Karpas-422 (cell line): ENCODE measurements at regions not wholly inside any gene's neighbourhood (a gene's known extent, or its start where the extent isn't known, plus 50 kb on each side); places are given as distances from the start of the nearest gene placed in this dataset.
"Not testable (repeated sequence)": the region's sequence is repeated elsewhere in the genome, so short reads cannot be mapped to it uniquely, and the experiment has no call there.

Experiments used
- DNase-seq: peaks from one replicate; pipeline ENCODE4 v3.0.0-alpha.2; 2015
- H2AFZ ChIP-seq: fragments of 200-600 bp; sonication (generic); 2 replicates; pipeline ENCODE4 v1.6.1; 2014; ENCODE audit warnings: antibody characterized with exemption, low read length, mixed read lengths
- H3K27ac ChIP-seq: fragments of 200-600 bp; sonication (generic); 2 replicates; pipeline ENCODE4 v1.5.1; 2014; ENCODE audit warnings: mild to moderate bottlenecking, low read length, moderate library complexity
- H3K27me3 ChIP-seq: fragments of 200-600 bp; sonication (generic); 2 replicates; pipeline ENCODE4 v1.6.1; 2014; ENCODE audit warnings: low read length, mixed read lengths
- H3K36me3 ChIP-seq: fragments of 200-600 bp; sonication (generic); 2 replicates; pipeline ENCODE4 v1.6.1; 2014; ENCODE audit warnings: low read length, mixed read lengths; ENCODE audit not compliant: insufficient read depth
- H3K4me1 ChIP-seq: fragments of 200-600 bp; sonication (generic); 2 replicates; pipeline ENCODE4 v1.6.1; 2014; ENCODE audit warnings: mild to moderate bottlenecking, low read length, mixed read lengths
- H3K4me2 ChIP-seq: fragments of 200-600 bp; sonication (generic); 2 replicates; pipeline ENCODE4 v1.6.1; 2014; ENCODE audit warnings: low read length, low read depth, mild to moderate bottlenecking; ENCODE audit not compliant: poor library complexity, severe bottlenecking
- H3K4me3 ChIP-seq: fragments of 200-600 bp; sonication (generic); 2 replicates; pipeline ENCODE4 v1.5.1; 2014; ENCODE audit warnings: mild to moderate bottlenecking, antibody characterized with exemption, low read length, mixed read lengths
- H3K79me2 ChIP-seq: fragments of 200-600 bp; sonication (generic); 2 replicates; pipeline ENCODE4 v1.6.1; 2014; ENCODE audit warnings: mild to moderate bottlenecking, low read length, mixed read lengths
- H3K9ac ChIP-seq: fragments of 200-600 bp; sonication (generic); 2 replicates; pipeline ENCODE4 v1.6.0; 2014; ENCODE audit warnings: low read length
- H3K9me2 ChIP-seq: fragments of 200-600 bp; sonication (generic), shearing (Covaris generic); replicated peaks from 2 replicates; pipeline ENCODE4 v1.6.0; 2014; ENCODE audit warnings: mild to moderate bottlenecking, low read length, moderate library complexity; ENCODE audit not compliant: insufficient read depth
- H3K9me3 ChIP-seq: fragments of 300-700, 200-600 bp; sonication (generic); 2 replicates; pipeline ENCODE4 v1.6.1; 2014; ENCODE audit warnings: low read length, mixed read lengths
- H4K20me1 ChIP-seq: fragments of 200-600 bp; sonication (generic); 2 replicates; pipeline ENCODE4 v1.6.1; 2014; ENCODE audit warnings: mild to moderate bottlenecking, antibody characterized with exemption, low read length, low read depth; ENCODE audit not compliant: insufficient read depth

DNA sequence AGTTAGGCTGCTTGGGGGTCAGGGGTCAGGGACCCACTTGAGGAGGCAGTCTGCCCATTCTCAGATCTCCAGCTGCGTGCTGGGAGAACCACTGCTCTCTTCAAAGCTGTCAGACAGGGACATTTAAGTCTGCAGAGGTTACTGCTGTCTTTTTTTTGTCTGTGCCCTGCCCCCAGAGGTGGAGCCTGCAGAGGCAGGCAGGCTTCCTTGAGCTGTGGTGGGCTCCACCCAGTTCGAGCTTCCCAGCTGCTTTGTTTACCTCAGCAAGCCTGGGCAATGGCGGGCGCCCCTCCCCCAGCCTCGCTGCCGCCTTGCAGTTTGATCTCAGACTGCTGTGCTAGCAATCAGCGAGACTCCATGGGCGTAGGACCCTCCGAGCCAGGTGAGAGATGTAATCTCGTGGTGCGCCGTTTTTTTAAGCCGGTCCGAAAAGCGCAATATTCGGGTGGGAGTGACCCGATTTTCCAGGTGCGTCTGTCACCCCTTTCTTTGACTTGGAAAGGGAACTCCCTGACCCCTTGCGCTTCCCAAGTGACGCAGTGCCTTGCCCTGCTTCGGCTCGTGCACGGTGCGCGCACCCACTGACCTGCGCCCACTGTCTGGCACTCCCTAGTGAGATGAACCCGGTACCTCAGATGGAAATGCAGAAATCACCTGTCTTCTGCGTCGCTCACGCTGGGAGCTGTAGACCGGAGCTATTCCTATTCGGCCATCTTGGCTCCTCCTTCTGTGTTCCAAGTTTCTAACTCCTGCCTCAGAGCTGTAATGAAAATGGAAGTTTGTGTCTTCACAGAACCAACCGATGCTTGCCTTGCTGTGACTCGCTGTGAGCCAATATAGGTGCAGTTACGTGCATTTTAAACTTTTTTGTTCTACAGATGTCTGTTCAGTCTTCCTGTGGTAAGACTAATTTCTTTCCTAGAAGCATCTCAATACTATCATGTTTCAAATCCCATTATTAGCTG is 156.8 kb upstream of the RPS23 start:
- H3K9me2 ChIP-seq, H4K20me1 ChIP-seq, H3K27ac ChIP-seq, H3K36me3 ChIP-seq, H3K4me2 ChIP-seq, DNase-seq, H3K4me3 ChIP-seq, H2AFZ ChIP-seq, H3K9me3 ChIP-seq, H3K79me2 ChIP-seq, H3K4me1 ChIP-seq, H3K9ac ChIP-seq, H3K27me3 ChIP-seq: not testable (repeated sequence)

DNA sequence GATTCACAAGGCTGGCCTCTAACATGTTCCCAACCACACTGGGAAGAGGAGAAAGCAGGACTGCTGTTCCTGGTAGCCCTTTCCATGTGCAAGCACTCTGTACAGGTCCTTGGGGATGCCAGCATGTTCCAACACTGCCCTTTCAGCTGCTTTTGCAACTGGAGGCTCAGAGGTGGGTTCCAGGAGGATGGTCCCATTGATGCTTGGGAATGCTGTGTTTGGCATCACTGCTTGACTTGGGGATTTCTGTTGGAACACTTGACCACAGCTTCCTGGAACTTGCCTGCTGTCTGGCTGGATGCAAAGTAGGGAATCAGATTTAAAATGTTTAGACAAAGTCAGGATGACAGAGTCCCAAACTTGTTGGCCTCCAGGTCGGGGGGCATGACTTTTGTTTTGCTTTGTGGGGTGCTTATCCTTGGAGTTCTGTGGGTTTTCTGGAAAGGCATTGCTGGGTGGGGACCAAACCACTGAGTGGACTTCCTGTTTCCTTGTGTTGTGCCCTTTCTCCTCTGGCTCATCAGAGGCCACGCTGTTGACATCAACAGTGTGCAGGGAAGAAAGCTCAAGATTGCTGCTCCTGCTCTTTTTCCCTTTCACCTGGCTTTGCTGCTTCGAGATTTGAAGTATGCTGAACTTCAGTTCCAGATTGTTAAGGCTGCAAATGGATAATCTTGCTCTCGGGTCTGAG is 148.5 kb upstream of the RPS23 start:
- H3K9ac ChIP-seq: no peak overlapping the region
- no peaks in the 10 kb centered on the region for H3K4me1 ChIP-seq
- H3K36me3 ChIP-seq: no peaks in the 10 kb centered on the region
- H3K27ac ChIP-seq: no peak overlapping the region
- no peaks in the 10 kb centered on the region for H3K79me2 ChIP-seq
- H3K4me3 ChIP-seq: no peak overlapping the region
- H4K20me1 ChIP-seq: no peaks in the 10 kb centered on the region
- no peak for DNase-seq
- H3K4me2 ChIP-seq: no peak overlapping the region
- no peak overlapping the region for H2AFZ ChIP-seq
- no peaks in the 10 kb centered on the region for H3K9me2 ChIP-seq
- H3K9me3 ChIP-seq: no peaks in the 10 kb centered on the region
- H3K27me3 ChIP-seq: no peaks in the 10 kb centered on the region

GRCh38 chr5:82425591-82425990 is 147.4 kb upstream of the RPS23 start:
- no peaks in the 10 kb centered on the region for H3K27me3 ChIP-seq
- no peak overlapping the region for H3K4me2 ChIP-seq
- DNase-seq: no peak
- no peaks in the 10 kb centered on the region for H4K20me1 ChIP-seq
- H3K4me1 ChIP-seq: no peaks in the 10 kb centered on the region
- no peak overlapping the region for H2AFZ ChIP-seq
- H3K4me3 ChIP-seq: no peak overlapping the region
- no peaks in the 10 kb centered on the region for H3K36me3 ChIP-seq
- no peak overlapping the region for H3K27ac ChIP-seq
- no peak overlapping the region for H3K9ac ChIP-seq
- no peaks in the 10 kb centered on the region for H3K9me3 ChIP-seq
- no peaks in the 10 kb centered on the region for H3K79me2 ChIP-seq
- no peaks in the 10 kb centered on the region for H3K9me2 ChIP-seq

GRCh38 chr5:82424211-82424610 is 146.1 kb upstream of the RPS23 start:
- Histone ChIP-seq H3K4me3 (no peak overlapping the region), H4K20me1 (no peaks in the 10 kb centered on the region), H3K36me3 (no peaks in the 10 kb centered on the region), H3K9me2 (no peaks in the 10 kb centered on the region), H3K9ac (no peak overlapping the region), H3K27ac (no peak overlapping the region), H3K79me2 (no peaks in the 10 kb centered on the region), H3K4me1 (no peaks in the 10 kb centered on the region), H3K27me3 (no peaks in the 10 kb centered on the region), H3K9me3 (no peaks in the 10 kb centered on the region), H3K4me2 (no peak overlapping the region), H2AFZ (no peak overlapping the region)
- no peak for DNase-seq

DNA sequence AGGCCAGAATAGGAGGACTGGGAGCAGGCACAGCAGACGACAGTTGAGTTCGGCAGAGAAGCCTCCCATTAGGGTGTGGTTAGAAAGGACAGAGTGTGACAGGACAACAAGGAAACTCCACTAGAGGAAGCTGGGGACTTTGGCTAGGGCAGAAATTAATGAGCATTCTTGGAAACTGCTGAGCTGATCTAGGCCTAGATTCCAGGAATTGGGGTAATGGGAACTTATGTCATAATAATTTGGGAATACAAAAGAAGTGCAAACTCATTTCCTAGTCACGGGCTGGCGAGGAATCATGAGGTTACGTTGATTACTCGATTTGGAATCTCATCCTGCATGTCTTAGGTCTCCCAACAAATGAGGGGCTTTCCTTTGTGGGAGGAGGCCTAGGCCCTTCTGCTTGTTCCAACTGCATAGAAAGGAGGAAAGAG is 144.6 kb upstream of the RPS23 start:
- H3K79me2 ChIP-seq: no peaks in the 10 kb centered on the region
- no peak for DNase-seq
- H3K4me2 ChIP-seq: no peak overlapping the region
- no peak overlapping the region for H3K9ac ChIP-seq
- no peak overlapping the region for H3K4me3 ChIP-seq
- no peak overlapping the region for H2AFZ ChIP-seq
- H3K4me1 ChIP-seq: no peaks in the 10 kb centered on the region
- no peaks in the 10 kb centered on the region for H3K9me3 ChIP-seq
- no peaks in the 10 kb centered on the region for H4K20me1 ChIP-seq
- no peak overlapping the region for H3K27ac ChIP-seq
- H3K36me3 ChIP-seq: no peaks in the 10 kb centered on the region
- H3K9me2 ChIP-seq: no peaks in the 10 kb centered on the region
- no peaks in the 10 kb centered on the region for H3K27me3 ChIP-seq

DNA sequence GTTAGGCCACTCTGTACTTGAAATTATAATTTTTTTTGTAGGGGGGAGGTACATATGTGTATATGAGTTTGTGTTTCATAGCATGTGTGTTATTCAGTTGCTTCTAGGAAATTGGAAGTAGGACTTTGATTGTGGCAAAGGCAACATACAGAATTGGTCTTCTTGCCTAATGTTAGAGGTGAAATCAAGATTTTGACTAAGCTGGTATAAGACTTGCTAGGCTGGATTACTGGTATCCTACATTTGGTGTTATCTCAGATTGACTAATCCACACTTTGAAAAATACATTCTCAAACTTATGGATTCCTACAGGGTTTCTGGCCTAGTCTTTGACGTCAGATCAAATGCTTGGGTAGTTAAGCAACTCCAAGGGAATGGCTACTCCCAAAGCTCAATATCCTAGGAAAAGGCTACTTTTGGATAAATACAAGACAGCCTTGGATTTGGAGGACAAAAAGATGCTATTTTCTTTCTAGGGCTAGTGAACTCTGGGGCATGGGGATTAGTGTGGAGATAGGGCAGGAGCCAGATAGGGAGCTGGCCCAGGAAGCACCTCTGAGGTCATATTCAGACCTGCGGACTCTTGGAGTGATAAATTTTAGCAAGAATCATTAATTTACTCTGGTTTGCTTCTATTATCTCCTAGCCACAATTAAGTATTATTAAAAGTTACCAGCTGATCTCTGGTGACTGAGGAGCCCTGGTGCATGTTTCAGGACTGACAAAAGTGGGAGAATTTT is 144.0 kb upstream of the RPS23 start:
- no peak for DNase-seq
- H3K4me2 ChIP-seq: no peak overlapping the region
- no peaks in the 10 kb centered on the region for H4K20me1 ChIP-seq
- H3K9me2 ChIP-seq: no peaks in the 10 kb centered on the region
- no peak overlapping the region for H3K4me3 ChIP-seq
- no peaks in the 10 kb centered on the region for H3K36me3 ChIP-seq
- H3K9me3 ChIP-seq: no peaks in the 10 kb centered on the region
- no peaks in the 10 kb centered on the region for H3K79me2 ChIP-seq
- no peaks in the 10 kb centered on the region for H3K27me3 ChIP-seq
- H3K4me1 ChIP-seq: no peaks in the 10 kb centered on the region
- H3K9ac ChIP-seq: no peak overlapping the region
- no peak overlapping the region for H3K27ac ChIP-seq
- no peak overlapping the region for H2AFZ ChIP-seq

- DNase-seq: no peak
- H3K27ac ChIP-seq: no peak overlapping the region
Observed at GRCh38 chr5:82421119-82421518, 143.0 kb upstream of the RPS23 start.

DNA sequence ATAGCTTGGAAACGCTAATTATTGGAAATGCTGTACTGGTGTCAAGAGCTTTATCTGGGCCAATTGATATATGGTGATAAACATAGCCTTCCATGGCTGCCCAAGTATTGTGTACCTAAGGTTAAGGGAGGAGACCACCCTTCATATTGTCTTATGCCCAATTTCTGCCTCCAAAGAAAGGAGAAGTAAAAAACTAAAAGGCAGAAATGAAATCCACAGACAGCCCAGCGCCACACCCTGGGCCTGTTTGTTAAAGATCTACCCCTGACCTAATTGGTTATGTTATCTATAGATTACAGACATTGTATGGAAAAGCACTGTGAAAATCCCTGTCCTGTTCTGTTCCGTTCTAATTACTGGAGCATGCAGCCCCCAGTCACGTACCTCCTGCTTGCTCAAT is 142.4 kb upstream of the RPS23 start:
- H3K4me3 ChIP-seq, H3K9me2 ChIP-seq, H3K9me3 ChIP-seq, H2AFZ ChIP-seq, H3K4me2 ChIP-seq, H3K36me3 ChIP-seq, H3K9ac ChIP-seq, DNase-seq, H3K4me1 ChIP-seq, H3K27me3 ChIP-seq, H4K20me1 ChIP-seq, H3K27ac ChIP-seq, H3K79me2 ChIP-seq: not testable (repeated sequence)

More at GRCh38 chr5:82421119-82421518, 143.0 kb upstream of the RPS23 start:
- H3K4me2 ChIP-seq: no peak overlapping the region
- no peaks in the 10 kb centered on the region for H3K9me3 ChIP-seq
- H2AFZ ChIP-seq: no peak overlapping the region
- no peaks in the 10 kb centered on the region for H3K4me1 ChIP-seq
- H3K9ac ChIP-seq: no peak overlapping the region
- H3K27me3 ChIP-seq: no peaks in the 10 kb centered on the region
- no peaks in the 10 kb centered on the region for H4K20me1 ChIP-seq
- no peaks in the 10 kb centered on the region for H3K36me3 ChIP-seq
- no peak overlapping the region for H3K4me3 ChIP-seq
- H3K9me2 ChIP-seq: no peaks in the 10 kb centered on the region
- H3K79me2 ChIP-seq: no peaks in the 10 kb centered on the region
